ENCODE measurements at regions not wholly inside any gene's neighbourhood (a gene's known extent, or its start where the extent isn't known, plus 50 kb on each side); places are given as distances from the start of the nearest gene placed in this dataset.

- ATAC-seq (no peak), DNase-seq (ENCODE audit: low read depth, low spot score) (no peak)
- intact Hi-C loops (cut with micrococcal nuclease; ENCODE audit: unreplicated experiment) (no loop called here), in situ Hi-C loops (cut with HindIII; ENCODE audit: low pct_unique_long_range_greater_than_20kb, low sequenced_read_pairs) (no loop called here)
- CTCF ChIA-PET, result interaction anchor here (0.5 to 0.7 kb wide), 3 partner anchors 43 to 560 kb away, joined by 3 to 4 read pairs (median 3); no protein-coding TSS in a partner anchor
- POLR2A ChIA-PET, result no interaction called here
- Histone ChIP-seq H3K4me3 (ENCODE audit: low read depth in 2 of 2, low read length in 2 of 2) (no peak overlapping the region), H3K27me3 (ENCODE audit: control insufficient read depth, insufficient read depth, low read length) (no peaks in the 10 kb centered on the region), H3K27ac (ENCODE audit: low read length) (no peak overlapping the region), H3K4me1 (ENCODE audit: control insufficient read depth, insufficient read depth, low read length) (no peaks in the 10 kb centered on the region), H3K9me3 (ENCODE audit: control insufficient read depth, insufficient read depth, low read depth, low read length) (no peaks in the 10 kb centered on the region), H3K36me3 (ENCODE audit: control insufficient read depth, insufficient read depth, low read length) (no peaks in the 10 kb centered on the region)
- BruUV-seq (replicated peaks), result no TSS peak
- peak; percentile 36 for TF ChIP-seq CTCF (IDR thresholded peaks at IDR 0.05)
- TF ChIP-seq TCF7L2 (IDR thresholded peaks at IDR 0.05; ENCODE audit: low read depth, low read length), result no peak
Observed at GRCh38 chr1:88228114-88228513, 456.0 kb upstream of the PKN2 start.

GRCh38 chr1:88230126-88230525 is 453.9 kb upstream of the PKN2 start:
- Histone ChIP-seq H3K36me3 (ENCODE audit: control insufficient read depth, insufficient read depth, low read length) (no peaks in the 10 kb centered on the region), H3K4me1 (ENCODE audit: control insufficient read depth, insufficient read depth, low read length) (no peaks in the 10 kb centered on the region)
- in situ Hi-C loops (cut with HindIII; ENCODE audit: low pct_unique_long_range_greater_than_20kb, low sequenced_read_pairs), result no loop called here

More at GRCh38 chr1:88230126-88230525, 453.9 kb upstream of the PKN2 start:
- Histone ChIP-seq H3K9me3 (ENCODE audit: control insufficient read depth, insufficient read depth, low read depth, low read length) (no peaks in the 10 kb centered on the region), H3K27me3 (ENCODE audit: control insufficient read depth, insufficient read depth, low read length) (no peaks in the 10 kb centered on the region), H3K27ac (ENCODE audit: low read length) (no peak overlapping the region), H3K4me3 (ENCODE audit: low read depth in 2 of 2, low read length in 2 of 2) (no peak overlapping the region)
- ChIA-PET POLR2A (no interaction called here), CTCF (no interaction called here)
- intact Hi-C loops (cut with micrococcal nuclease; ENCODE audit: unreplicated experiment), result no loop called here
- no peak for TF ChIP-seq TCF7L2 (IDR thresholded peaks at IDR 0.05; ENCODE audit: low read depth, low read length)
- TF ChIP-seq, protein P1, sequence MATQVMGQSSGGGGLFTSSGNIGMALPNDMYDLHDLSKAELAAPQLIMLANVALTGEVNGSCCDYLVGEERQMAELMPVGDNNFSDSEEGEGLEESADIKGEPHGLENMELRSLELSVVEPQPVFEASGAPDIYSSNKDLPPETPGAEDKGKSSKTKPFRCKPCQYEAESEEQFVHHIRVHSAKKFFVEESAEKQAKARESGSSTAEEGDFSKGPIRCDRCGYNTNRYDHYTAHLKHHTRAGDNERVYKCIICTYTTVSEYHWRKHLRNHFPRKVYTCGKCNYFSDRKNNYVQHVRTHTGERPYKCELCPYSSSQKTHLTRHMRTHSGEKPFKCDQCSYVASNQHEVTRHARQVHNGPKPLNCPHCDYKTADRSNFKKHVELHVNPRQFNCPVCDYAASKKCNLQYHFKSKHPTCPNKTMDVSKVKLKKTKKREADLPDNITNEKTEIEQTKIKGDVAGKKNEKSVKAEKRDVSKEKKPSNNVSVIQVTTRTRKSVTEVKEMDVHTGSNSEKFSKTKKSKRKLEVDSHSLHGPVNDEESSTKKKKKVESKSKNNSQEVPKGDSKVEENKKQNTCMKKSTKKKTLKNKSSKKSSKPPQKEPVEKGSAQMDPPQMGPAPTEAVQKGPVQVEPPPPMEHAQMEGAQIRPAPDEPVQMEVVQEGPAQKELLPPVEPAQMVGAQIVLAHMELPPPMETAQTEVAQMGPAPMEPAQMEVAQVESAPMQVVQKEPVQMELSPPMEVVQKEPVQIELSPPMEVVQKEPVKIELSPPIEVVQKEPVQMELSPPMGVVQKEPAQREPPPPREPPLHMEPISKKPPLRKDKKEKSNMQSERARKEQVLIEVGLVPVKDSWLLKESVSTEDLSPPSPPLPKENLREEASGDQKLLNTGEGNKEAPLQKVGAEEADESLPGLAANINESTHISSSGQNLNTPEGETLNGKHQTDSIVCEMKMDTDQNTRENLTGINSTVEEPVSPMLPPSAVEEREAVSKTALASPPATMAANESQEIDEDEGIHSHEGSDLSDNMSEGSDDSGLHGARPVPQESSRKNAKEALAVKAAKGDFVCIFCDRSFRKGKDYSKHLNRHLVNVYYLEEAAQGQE (IDR thresholded peaks at IDR 0.05; ENCODE audit: insufficient read depth in 1 of 2, low read depth in 2 of 2, low read length in 1 of 2), result no peak
- no peak for TF ChIP-seq SIN3A (IDR thresholded peaks at IDR 0.05; ENCODE audit: borderline replicate concordance, insufficient read depth, low read depth, low read length)
- TF ChIP-seq POLR2AphosphoS5 (IDR thresholded peaks at IDR 0.05; ENCODE audit: low read depth, low read length), result no peak
- no peak for TF ChIP-seq CTCF (IDR thresholded peaks at IDR 0.05)
- ATAC-seq (no peak), DNase-seq (ENCODE audit: low read depth, low spot score) (no peak)
- BruUV-seq (replicated peaks), result no TSS peak

All from Panc1 (cell line).